BLaER1 (cell line): ENCODE measurements at regions not wholly inside any gene's neighbourhood (a gene's known extent, or its start where the extent isn't known, plus 50 kb on each side); places are given as distances from the start of the nearest gene placed in this dataset.
"Not testable (repeated sequence)": the region's sequence is repeated elsewhere in the genome, so short reads cannot be mapped to it uniquely, and the experiment has no call there.

Experiments
- H3K27ac ChIP-seq: shearing (Covaris generic); formaldehyde crosslinking; 2 replicates; pipeline ENCODE4 v1.8.1; 2022
- H3K27me3 ChIP-seq: shearing (Covaris generic); formaldehyde crosslinking; 2 replicates; pipeline ENCODE4 v1.8.1; 2022
- H3K36me3 ChIP-seq: shearing (Covaris generic); formaldehyde crosslinking; 2 replicates; pipeline ENCODE4 v1.8.1; 2022
- H3K4me1 ChIP-seq: shearing (Covaris generic); formaldehyde crosslinking; 2 replicates; pipeline ENCODE4 v1.8.1; 2022
- H3K4me2 ChIP-seq: shearing (Covaris generic); formaldehyde crosslinking; 2 replicates; pipeline ENCODE4 v1.8.1; 2022
- H3K4me3 ChIP-seq: shearing (Covaris generic); formaldehyde crosslinking; 2 replicates; pipeline ENCODE4 v1.8.1; 2022
- H3K9ac ChIP-seq: shearing (Covaris generic); formaldehyde crosslinking; 2 replicates; pipeline ENCODE4 v1.8.1; 2022
- H3K9me3 ChIP-seq: shearing (Covaris generic); formaldehyde crosslinking; 2 replicates; pipeline ENCODE4 v1.8.1; 2022
- H4K20me1 ChIP-seq: shearing (Covaris generic); formaldehyde crosslinking; 2 replicates; pipeline ENCODE4 v1.8.1; 2022
- Cebpa-rat ChIP-seq: shearing (Covaris generic); IDR thresholded peaks from 2 replicates; pipeline ENCODE4 v1.8.1; 2022

DNA sequence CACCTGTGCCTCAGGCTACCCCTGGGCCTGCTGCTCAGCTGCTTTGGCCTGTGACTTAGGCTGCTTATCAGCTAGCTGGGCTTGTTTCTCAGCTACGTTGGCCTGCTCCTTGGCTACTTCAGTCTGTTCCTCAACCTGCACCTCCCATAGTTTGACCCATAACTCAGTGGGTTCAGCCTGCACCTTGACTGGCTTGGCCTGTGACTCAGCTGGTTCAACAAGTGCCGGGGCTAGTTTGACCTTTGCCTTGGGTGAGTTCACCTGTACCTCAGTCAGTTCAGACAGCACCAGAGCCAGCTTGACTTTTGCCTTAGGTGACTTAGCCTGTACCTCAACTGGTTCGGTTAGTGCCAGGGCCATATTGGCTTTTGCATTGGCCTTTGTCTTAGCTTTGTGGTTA is 171.2 kb downstream of the MSN start:
- Histone ChIP-seq H3K36me3 (no peaks in the 10 kb centered on the region), H3K9me3 (no peaks in the 10 kb centered on the region; the same call in 1 of the 2 replicates), H3K4me1 (no peaks in the 10 kb centered on the region), H3K9ac (no peak overlapping the region), H3K4me2 (no peak overlapping the region), H3K27me3 (no peaks in the 10 kb centered on the region), H4K20me1 (no peaks in the 10 kb centered on the region), H3K27ac (no peak overlapping the region), H3K4me3 (no peak overlapping the region)
- no peak for TF ChIP-seq Cebpa-rat

DNA sequence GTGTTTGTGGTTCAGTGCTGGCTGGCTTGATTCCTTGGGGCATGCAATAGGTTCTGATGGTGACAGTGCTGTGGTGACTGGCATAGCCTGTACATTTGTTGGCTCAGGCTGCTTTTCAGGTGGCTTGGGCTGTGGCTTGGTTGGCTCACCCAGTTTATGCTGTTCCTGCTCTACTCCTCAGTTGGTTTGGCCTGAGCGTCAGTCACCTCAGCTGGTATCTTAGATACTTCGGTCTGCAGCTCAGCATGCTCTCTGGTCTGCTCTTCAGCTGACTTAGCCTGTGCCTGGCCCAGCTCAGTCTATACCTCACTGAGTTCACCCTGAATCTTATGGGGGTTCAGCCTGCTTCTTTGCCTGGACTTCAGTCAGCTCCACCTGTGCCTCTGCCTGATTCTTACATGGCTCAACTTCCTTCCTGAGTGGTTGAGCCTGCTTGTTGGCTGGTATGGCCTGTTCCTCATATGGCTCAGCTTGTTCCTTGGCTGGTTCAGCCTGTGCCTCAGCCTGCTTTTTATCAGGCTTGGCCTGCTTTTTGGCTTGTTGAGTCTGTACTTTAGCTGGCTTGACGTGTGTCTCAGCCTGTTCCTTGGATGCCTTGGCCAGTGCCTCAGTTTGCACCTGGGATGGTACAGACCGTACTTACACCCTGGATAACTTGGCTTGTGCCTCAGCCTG is 170.6 kb downstream of the MSN start:
- no peaks in the 10 kb centered on the region for H4K20me1 ChIP-seq
- no peak for TF ChIP-seq Cebpa-rat
- no peak overlapping the region for H3K4me3 ChIP-seq
- no peak overlapping the region for H3K4me2 ChIP-seq
- 0 out of 2 replicates have a peak, but pooled peaks cover under 1% of the 10 kb centered on the region for H3K27me3 ChIP-seq
- H3K9me3 ChIP-seq: no peaks in the 10 kb centered on the region; the same call in 1 of the 2 replicates
- H3K27ac ChIP-seq: no peak overlapping the region
- no peaks in the 10 kb centered on the region for H3K4me1 ChIP-seq
- no peaks in the 10 kb centered on the region for H3K36me3 ChIP-seq
- no peak overlapping the region for H3K9ac ChIP-seq

DNA sequence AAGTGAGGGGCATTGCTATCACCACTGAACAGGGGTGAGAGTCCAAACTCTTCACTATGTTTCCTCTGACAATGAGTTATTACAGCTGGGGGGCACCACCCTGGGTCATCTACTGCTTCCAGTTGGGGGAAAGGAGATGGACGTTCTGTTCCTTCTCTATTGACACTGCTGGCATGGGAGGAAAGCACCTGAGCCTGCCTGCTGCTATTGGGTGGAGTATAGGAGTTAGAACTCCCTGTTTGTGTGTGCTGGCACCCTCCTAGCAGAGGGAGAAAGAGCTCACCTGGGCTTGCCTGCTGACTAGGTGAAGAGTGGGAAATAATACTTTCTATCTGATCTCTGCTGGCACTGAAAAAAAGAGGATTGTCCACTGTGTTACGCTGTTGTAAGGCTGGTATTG is 163.8 kb downstream of the MSN start:
- Histone ChIP-seq H3K4me3 (no peak overlapping the region), H3K27me3 (peaks cover 40% of the 10 kb centered on the region), H3K4me2 (no peak overlapping the region), H4K20me1 (no peaks in the 10 kb centered on the region), H3K36me3 (no peaks in the 10 kb centered on the region), H3K9ac (no peak overlapping the region), H3K27ac (no peak overlapping the region), H3K4me1 (no peaks in the 10 kb centered on the region), H3K9me3 (no peaks in the 10 kb centered on the region)
- TF ChIP-seq Cebpa-rat: no peak

DNA sequence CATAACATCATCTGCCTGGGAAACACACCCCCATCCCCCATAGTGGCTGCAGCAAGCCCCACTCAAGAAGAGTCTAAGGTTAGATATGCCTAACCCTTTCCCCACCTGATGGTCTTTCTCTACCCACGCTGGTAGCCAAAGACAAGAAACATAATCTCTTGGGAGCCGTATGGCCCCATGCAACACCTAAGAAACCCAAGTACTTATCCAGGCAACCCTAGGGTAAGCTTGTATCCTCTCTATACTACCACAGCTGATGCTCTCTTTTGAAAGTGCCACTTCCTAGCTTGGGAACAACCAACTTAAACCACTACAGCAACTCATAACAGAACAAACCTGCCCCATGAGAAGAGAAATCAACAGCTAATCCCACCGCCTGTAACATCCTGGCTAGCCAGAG is 161.1 kb downstream of the MSN start:
- H4K20me1 ChIP-seq: no peaks in the 10 kb centered on the region
- H3K9me3 ChIP-seq: peaks cover 4% of the 10 kb centered on the region; the same call in 1 of the 2 replicates
- TF ChIP-seq Cebpa-rat: no peak
- H3K4me3 ChIP-seq: no peak overlapping the region
- no peak overlapping the region for H3K27ac ChIP-seq
- H3K4me2 ChIP-seq: no peak overlapping the region
- H3K36me3 ChIP-seq: no peaks in the 10 kb centered on the region
- no peaks in the 10 kb centered on the region for H3K4me1 ChIP-seq
- H3K27me3 ChIP-seq: peaks cover 40% of the 10 kb centered on the region
- H3K9ac ChIP-seq: no peak overlapping the region

DNA sequence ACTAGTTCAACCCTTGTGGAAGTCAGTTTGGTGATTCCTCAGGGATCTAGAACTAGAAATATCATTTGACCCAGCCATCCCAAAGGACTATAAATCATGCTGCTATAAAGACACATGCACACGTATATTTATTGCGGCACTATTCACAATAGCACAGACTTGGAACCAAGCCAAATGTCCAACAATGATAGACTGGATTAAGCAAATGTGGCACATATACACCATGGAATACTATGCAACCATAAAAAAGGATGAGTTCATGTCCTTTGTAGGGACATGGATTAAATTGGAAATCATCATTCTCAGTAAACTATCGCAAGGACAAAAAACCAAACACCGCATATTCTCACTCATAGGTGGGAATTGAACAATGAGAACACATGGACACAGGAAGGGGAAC is 157.8 kb downstream of the MSN start:
- not testable (repeated sequence) for H3K9me3 ChIP-seq, H3K9ac ChIP-seq, H3K36me3 ChIP-seq, H3K4me3 ChIP-seq, H3K4me1 ChIP-seq, H3K27ac ChIP-seq, H4K20me1 ChIP-seq, H3K4me2 ChIP-seq
- H3K27me3 ChIP-seq: peaks cover 32% of the 10 kb centered on the region

DNA sequence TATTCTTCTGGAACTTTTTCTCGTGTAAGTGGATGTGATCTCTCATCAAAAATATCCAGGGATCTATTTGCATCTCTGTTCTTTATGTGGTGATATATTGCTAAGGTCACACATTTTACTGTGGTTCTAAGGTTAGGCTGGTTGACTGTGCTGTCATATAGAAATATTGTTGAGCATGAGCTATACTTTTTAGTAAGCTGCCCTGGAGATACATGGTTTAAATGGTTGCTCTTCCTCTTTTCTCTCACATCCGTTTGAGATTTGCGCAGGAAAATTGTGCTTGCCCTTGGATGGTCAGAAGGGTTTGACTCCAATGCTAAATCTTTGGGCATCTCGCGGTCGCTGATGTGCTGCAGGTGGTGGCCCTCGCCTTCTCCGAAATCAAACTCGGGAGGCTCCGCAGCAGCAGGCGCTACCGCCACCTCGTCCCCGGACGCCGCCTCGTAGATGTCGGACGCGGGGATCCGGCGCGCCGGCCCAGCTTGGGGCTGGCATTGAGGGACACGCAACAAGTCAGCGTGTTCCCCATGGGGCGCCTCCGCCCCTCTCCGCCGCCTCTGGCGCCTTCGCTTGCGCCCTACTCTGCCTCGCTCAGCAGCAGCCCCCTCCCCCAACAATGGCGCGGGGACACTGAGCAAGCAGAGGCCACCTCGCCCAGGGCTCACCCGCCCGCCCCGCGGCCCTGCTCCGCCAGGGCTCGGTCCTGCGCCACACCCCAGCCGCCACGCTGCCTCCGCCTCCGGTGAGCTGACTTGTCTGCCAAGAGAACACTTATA is 154.5 kb downstream of the MSN start:
- Histone ChIP-seq H3K4me2 (no peak overlapping the region), H3K4me3 (no peak overlapping the region), H3K9me3 (peaks cover 10% of the 10 kb centered on the region), H4K20me1 (no peaks in the 10 kb centered on the region), H3K9ac (no peak overlapping the region), H3K27ac (no peak overlapping the region), H3K4me1 (no peaks in the 10 kb centered on the region), H3K27me3 (peaks cover 13% of the 10 kb centered on the region; the same call in 1 of the 2 replicates), H3K36me3 (no peaks in the 10 kb centered on the region)
- TF ChIP-seq Cebpa-rat: no peak

DNA sequence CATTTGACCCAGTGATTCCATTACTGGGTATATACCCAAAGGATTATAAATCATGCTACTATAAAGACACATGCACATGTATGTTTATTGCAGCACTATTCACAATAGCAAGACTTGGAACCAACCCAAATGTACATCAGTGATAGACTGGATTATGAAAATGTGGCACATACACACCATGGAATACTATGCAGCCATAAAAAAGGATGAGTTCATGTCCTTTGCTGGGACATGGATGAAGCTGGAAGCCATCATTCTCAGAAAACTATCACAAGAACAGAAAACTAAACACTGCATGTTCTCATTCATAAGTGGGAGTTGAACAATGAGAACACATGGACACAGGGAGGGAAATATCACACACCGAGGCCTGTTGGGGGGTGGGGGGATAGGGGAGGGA is 152.5 kb downstream of the MSN start:
- not testable (repeated sequence) for H3K4me2 ChIP-seq, H3K27me3 ChIP-seq, H3K27ac ChIP-seq, H3K4me3 ChIP-seq, H3K36me3 ChIP-seq, H3K9ac ChIP-seq, H4K20me1 ChIP-seq, H3K4me1 ChIP-seq, H3K9me3 ChIP-seq

DNA sequence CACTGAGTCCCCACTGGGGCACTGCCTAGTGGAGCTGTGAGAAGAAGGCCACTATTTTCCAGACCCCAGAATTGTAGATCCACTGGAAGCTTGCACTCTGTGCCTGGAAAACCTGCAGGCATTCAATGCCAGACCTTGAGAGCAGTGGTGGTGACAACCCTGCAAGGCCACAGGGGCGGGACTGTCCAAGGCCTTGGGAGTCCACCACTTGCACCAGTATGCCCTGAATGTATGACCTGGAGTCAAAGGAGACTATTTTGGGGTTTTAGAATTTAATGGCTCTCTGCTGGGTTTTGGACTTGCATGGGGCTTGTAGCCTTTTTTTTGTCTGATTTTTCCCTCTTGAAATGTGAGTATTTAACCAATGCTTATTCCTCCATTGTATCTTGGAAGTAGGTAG is 145.8 kb downstream of the MSN start:
- H3K4me1 ChIP-seq: no peaks in the 10 kb centered on the region

DNA sequence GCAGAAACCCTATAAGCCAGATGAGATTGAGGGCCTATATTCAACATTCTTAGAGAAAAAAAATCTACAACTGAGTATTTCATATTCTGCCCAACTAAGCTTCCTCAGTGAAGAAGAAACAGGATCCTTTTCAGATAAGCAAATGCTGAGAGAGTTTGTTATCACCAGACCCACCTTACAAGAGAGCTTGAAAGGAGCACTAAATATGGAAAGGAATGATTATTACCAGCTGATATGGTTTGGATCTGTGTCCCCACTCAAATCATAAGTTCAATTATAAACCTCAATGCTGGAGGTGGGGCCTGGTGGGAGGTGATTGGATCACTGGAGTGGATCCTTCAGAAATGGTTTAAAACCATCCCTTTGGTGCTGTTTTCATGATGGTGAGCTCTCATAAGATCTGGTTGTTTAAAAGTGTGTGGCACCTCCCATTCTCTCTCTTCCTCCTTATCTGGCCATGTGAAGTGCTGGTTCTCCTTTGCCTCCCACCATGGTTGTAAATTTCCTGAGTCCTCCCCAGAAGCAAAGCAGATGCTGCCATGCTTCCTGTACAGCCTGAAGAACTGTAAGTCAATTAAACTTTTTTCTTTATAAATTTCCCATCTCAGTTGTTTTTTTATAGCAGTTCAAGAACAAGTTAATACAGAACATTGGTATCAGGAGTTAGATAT is 144.2 kb downstream of the MSN start:
- H3K27ac ChIP-seq: no peak overlapping the region
- H3K9me3 ChIP-seq: peaks cover 18% of the 10 kb centered on the region
- H3K36me3 ChIP-seq: no peaks in the 10 kb centered on the region
- peaks cover 35% of the 10 kb centered on the region for H3K27me3 ChIP-seq
- no peaks in the 10 kb centered on the region for H3K4me1 ChIP-seq
- no peak for TF ChIP-seq Cebpa-rat
- no peaks in the 10 kb centered on the region for H4K20me1 ChIP-seq
- no peak overlapping the region for H3K4me2 ChIP-seq
- no peak overlapping the region for H3K9ac ChIP-seq
- H3K4me3 ChIP-seq: no peak overlapping the region

More for the DNA sequence above, 145.8 kb downstream of the MSN start:
- no peak overlapping the region for H3K4me2 ChIP-seq
- peaks cover 18% of the 10 kb centered on the region for H3K9me3 ChIP-seq
- TF ChIP-seq Cebpa-rat: no peak
- H3K9ac ChIP-seq: no peak overlapping the region
- no peaks in the 10 kb centered on the region for H3K36me3 ChIP-seq
- H3K27me3 ChIP-seq: peaks cover 21% of the 10 kb centered on the region; the same call in 1 of the 2 replicates
- no peak overlapping the region for H3K4me3 ChIP-seq
- no peak overlapping the region for H3K27ac ChIP-seq
- no peaks in the 10 kb centered on the region for H4K20me1 ChIP-seq
